OCI-LY7 (cell line): ENCODE measurements at regions not wholly inside any gene's neighbourhood (a gene's known extent, or its start where the extent isn't known, plus 50 kb on each side); places are given as distances from the start of the nearest gene placed in this dataset.

ENCODE experiments used
- BruUV-seq: library from RNA; stranded (reverse); fragments of 400-500 nt; replicated peaks from 2 replicates; lab custom pipeline; 2021; lab: Mats Ljungman, UMichigan
- CTCF ChIA-PET: fragments of 300-600 bp; sonication (Branson Sonifier 250); formaldehyde crosslinking; loops from one replicate; lab custom pipeline; 2022; ENCODE audit warnings: antibody characterized with exemption; ENCODE audit not compliant: unreplicated experiment; lab: Charles Lee
- POLR2A ChIA-PET: fragments of 300-600 bp; sonication (Branson Sonifier 250); formaldehyde crosslinking; loops from one replicate; lab custom pipeline; 2022; ENCODE audit warnings: antibody characterized with exemption; lab: Charles Lee
- DNase-seq: peaks from one replicate; pipeline ENCODE4 v3.0.0-alpha.2; 2015; ENCODE audit warnings: low spot score
- H2AFZ ChIP-seq: fragments of 200-600 bp; sonication (generic), shearing (Covaris generic); 2 replicates; pipeline ENCODE4 v1.6.1; 2014; ENCODE audit warnings: mild to moderate bottlenecking, antibody characterized with exemption, low read length, moderate library complexity
- H3K27ac ChIP-seq: fragments of 200-600 bp; sonication (generic); 2 replicates; pipeline ENCODE4 v1.5.1; 2014; ENCODE audit warnings: mixed run types, low read depth, mild to moderate bottlenecking, moderate library complexity, low read length, inconsistent platforms; ENCODE audit not compliant: poor library complexity, severe bottlenecking
- H3K36me3 ChIP-seq: fragments of 200-600 bp; sonication (generic); 2 replicates; pipeline ENCODE4 v1.6.1; 2014; ENCODE audit warnings: mild to moderate bottlenecking, antibody characterized with exemption, low read length, moderate library complexity, mixed read lengths; ENCODE audit not compliant: insufficient read depth
- H3K4me1 ChIP-seq: fragments of 200-600 bp; sonication (generic); 2 replicates; pipeline ENCODE4 v1.5.1; 2014; ENCODE audit warnings: mild to moderate bottlenecking, low read length; ENCODE audit not compliant: insufficient read depth, poor library complexity, severe bottlenecking
- H3K4me2 ChIP-seq: fragments of 200-600 bp; sonication (generic); 2 replicates; pipeline ENCODE4 v1.6.1; 2014; ENCODE audit warnings: mild to moderate bottlenecking, low read length
- H3K4me3 ChIP-seq: fragments of 200-600 bp; sonication (generic); 2 replicates; pipeline ENCODE4 v1.5.1; 2014; ENCODE audit warnings: mild to moderate bottlenecking, low read depth, low read length; ENCODE audit not compliant: poor library complexity, severe bottlenecking
- H3K79me2 ChIP-seq: fragments of 200-600 bp; sonication (generic); 2 replicates; pipeline ENCODE4 v1.6.1; 2016; ENCODE audit warnings: low read depth, mild to moderate bottlenecking, low read length, moderate library complexity, mixed read lengths; ENCODE audit not compliant: insufficient read depth
- H3K9me2 ChIP-seq: fragments of 200-600 bp; sonication (generic); 2 replicates; pipeline ENCODE4 v1.6.1; 2016; ENCODE audit warnings: mild to moderate bottlenecking, low read length, mixed read lengths; ENCODE audit not compliant: insufficient read depth
- H3K9me3 ChIP-seq: fragments of 200-600 bp; sonication (generic); 2 replicates; pipeline ENCODE4 v1.6.1; 2014; ENCODE audit warnings: mild to moderate bottlenecking, mixed run types, low read length, mixed read lengths
- H4K20me1 ChIP-seq: fragments of 200-600 bp; sonication (generic); 2 replicates; pipeline ENCODE4 v1.6.1; 2014; ENCODE audit warnings: mild to moderate bottlenecking, antibody characterized with exemption, low read length, moderate library complexity, mixed read lengths; ENCODE audit not compliant: insufficient read depth
- EZH2phosphoT487 ChIP-seq: fragments of 200-600 bp; sonication (generic); IDR thresholded peaks from 2 replicates; pipeline ENCODE4 v1.6.1; 2018; ENCODE audit warnings: low read depth, borderline replicate concordance, mild to moderate bottlenecking, mixed run types, antibody characterized with exemption, low read length, moderate library complexity, mixed read lengths
- intact Hi-C: fragments of 100-400 bp; cut with micrococcal nuclease; formaldehyde crosslinking; loops from one replicate; pipeline ENCODE4 v1.10.0; 2022; ENCODE audit not compliant: unreplicated experiment
- TF ChIP-seq, protein P1 (sequence below): fragments of 200-600 bp; sonication (generic); conservative IDR thresholded peaks from 2 replicates; pipeline ENCODE4 v1.5.1; 2014; ENCODE audit warnings: mild to moderate bottlenecking, antibody characterized with exemption, low read length, moderate library complexity, mixed read lengths

DNA sequence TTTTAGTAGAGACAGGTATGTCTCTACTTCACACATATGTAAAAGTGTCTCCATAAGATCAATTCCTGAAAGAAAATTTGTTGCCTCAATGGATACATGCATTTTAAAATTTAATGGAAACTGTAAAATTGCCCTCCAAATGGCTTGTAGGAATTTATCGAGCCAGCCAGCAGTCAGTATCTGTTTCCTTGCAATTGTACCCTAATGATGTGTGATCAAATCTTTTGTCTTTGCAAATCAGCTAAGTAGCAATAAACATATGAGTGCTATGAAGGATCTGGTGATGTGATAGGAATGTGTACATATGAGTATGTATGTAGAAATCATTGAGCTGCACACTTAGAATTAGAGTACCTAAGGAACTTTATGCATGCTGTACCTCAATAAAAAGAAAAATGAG lies 253.0 kb downstream of the MAFB start:
- no peak overlapping the region for H2AFZ ChIP-seq
- H3K4me3 ChIP-seq: no peak overlapping the region
- CTCF ChIA-PET: no interaction called here
- POLR2A ChIA-PET: no interaction called here
- DNase-seq: no peak
- no peaks in the 10 kb centered on the region for H3K4me1 ChIP-seq
- no TSS peak for BruUV-seq
- TF ChIP-seq, protein P1, sequence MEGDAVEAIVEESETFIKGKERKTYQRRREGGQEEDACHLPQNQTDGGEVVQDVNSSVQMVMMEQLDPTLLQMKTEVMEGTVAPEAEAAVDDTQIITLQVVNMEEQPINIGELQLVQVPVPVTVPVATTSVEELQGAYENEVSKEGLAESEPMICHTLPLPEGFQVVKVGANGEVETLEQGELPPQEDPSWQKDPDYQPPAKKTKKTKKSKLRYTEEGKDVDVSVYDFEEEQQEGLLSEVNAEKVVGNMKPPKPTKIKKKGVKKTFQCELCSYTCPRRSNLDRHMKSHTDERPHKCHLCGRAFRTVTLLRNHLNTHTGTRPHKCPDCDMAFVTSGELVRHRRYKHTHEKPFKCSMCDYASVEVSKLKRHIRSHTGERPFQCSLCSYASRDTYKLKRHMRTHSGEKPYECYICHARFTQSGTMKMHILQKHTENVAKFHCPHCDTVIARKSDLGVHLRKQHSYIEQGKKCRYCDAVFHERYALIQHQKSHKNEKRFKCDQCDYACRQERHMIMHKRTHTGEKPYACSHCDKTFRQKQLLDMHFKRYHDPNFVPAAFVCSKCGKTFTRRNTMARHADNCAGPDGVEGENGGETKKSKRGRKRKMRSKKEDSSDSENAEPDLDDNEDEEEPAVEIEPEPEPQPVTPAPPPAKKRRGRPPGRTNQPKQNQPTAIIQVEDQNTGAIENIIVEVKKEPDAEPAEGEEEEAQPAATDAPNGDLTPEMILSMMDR: no peak
- TF ChIP-seq EZH2phosphoT487: no peak
- H3K27ac ChIP-seq: no peak overlapping the region
- H3K36me3 ChIP-seq: no peaks in the 10 kb centered on the region
- H4K20me1 ChIP-seq: no peaks in the 10 kb centered on the region
- no peak overlapping the region for H3K4me2 ChIP-seq
- intact Hi-C loops: no loop called here
- H3K9me2 ChIP-seq: no peaks in the 10 kb centered on the region
- no peaks in the 10 kb centered on the region for H3K9me3 ChIP-seq
- H3K79me2 ChIP-seq: no peaks in the 10 kb centered on the region

DNA sequence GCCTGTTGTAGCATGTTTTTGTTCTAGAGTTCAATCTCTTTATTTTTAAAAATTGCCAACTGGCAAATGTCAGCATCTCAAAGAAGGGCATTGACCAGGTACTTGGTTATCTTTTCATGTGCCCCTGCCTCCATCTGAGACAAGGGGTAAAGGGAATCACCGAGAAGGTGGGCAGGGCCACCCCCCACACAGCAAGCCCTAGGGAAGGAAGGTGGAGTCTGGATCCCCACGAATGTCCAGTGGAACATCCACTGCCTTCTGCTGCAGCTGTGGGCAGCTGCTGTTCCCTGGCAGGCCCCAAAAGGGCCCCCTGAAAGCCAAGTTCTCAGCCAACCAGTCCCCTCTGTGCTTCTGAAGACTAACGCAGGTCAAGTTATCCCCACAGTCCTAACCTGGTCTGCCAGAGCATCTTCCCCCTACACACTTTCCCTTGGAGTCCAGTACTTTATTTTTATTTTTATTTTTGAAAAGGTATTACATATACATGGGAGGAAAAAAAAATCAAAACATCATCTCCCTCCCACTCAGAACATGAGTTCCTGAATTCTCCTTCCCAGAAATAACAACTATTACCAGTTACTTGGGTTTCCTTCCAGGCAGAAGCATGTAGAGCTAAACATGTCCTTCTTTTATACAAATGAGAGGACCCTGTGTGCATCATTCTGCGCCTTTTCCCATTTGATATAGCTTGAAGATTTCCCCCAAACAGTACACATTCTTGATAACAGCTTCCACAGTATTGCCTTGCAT lies 253.7 kb downstream of the MAFB start:
- no peak overlapping the region for H2AFZ ChIP-seq
- H3K79me2 ChIP-seq: no peaks in the 10 kb centered on the region
- H3K36me3 ChIP-seq: no peaks in the 10 kb centered on the region
- no peak overlapping the region for H3K4me3 ChIP-seq
- H3K4me1 ChIP-seq: no peaks in the 10 kb centered on the region
- H3K9me3 ChIP-seq: no peaks in the 10 kb centered on the region
- no peak overlapping the region for H3K27ac ChIP-seq
- no peak for TF ChIP-seq EZH2phosphoT487
- ChIA-PET CTCF (no interaction called here), POLR2A (no interaction called here)
- intact Hi-C loops: no loop called here
- no peak for DNase-seq
- no peak overlapping the region for H3K4me2 ChIP-seq
- no TSS peak for BruUV-seq
- no peaks in the 10 kb centered on the region for H4K20me1 ChIP-seq
- no peaks in the 10 kb centered on the region for H3K9me2 ChIP-seq

DNA sequence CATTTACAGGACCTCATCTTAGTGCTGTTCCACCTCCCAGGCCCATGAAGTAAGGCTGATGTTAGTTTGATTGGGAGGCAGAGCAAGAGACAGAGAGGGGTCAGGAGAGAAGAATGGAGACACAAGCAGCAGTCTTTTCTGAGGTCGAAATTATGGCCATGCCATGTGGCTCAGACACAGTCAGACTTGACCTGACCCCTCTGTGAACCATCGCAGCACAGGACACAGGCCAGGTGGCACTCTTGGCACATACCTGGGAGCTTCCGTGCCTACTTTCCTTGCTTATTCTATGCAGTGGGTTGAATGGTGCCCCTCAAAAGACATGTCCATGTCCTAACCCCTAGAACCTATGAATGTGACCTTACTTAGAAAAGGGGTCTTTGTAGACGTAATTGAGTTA lies 254.9 kb downstream of the MAFB start:
- no peak for DNase-seq
- Histone ChIP-seq H3K9me3 (no peaks in the 10 kb centered on the region), H4K20me1 (no peaks in the 10 kb centered on the region), H3K36me3 (no peaks in the 10 kb centered on the region), H3K4me3 (no peak overlapping the region), H2AFZ (no peak overlapping the region), H3K4me1 (no peaks in the 10 kb centered on the region), H3K27ac (no peak overlapping the region), H3K79me2 (no peaks in the 10 kb centered on the region), H3K4me2 (no peak overlapping the region), H3K9me2 (no peaks in the 10 kb centered on the region)
- intact Hi-C loops: no loop called here
- CTCF ChIA-PET: no interaction called here
- POLR2A ChIA-PET: no interaction called here
- BruUV-seq: no TSS peak
- TF ChIP-seq EZH2phosphoT487: no peak
- TF ChIP-seq, protein P1: no peak
